GM12872 (cell line): ENCODE measurements at regions not wholly inside any gene's neighbourhood (a gene's known extent, or its start where the extent isn't known, plus 50 kb on each side); places are given as distances from the start of the nearest gene placed in this dataset.

Experiments used
- CTCF ChIP-seq: IDR thresholded peaks from 3 replicates; pipeline ENCODE4 v1.5.1; 2011; ENCODE audit warnings: low read depth, mild to moderate bottlenecking, low read length, moderate library complexity; ENCODE audit not compliant: insufficient read depth

- TF ChIP-seq CTCF = no peak
Measured at GRCh38 chr6:139553916-139554315, 179.5 kb upstream of the CITED2 start.

GRCh38 chr6:139551376-139551775, 176.9 kb upstream of the CITED2 start:
- TF ChIP-seq CTCF = no peak

- no peak for TF ChIP-seq CTCF
Measured at GRCh38 chr6:139550361-139550760, 175.9 kb upstream of the CITED2 start.

GRCh38 chr6:139549561-139550070, 175.2 kb upstream of the CITED2 start:
- no peak for TF ChIP-seq CTCF

GRCh38 chr6:139547804-139548203, 173.4 kb upstream of the CITED2 start:
- TF ChIP-seq CTCF = no peak

GRCh38 chr6:139547122-139547776, 172.8 kb upstream of the CITED2 start:
- TF ChIP-seq CTCF = no peak

GRCh38 chr6:139546106-139546472, 171.6 kb upstream of the CITED2 start:
- no peak for TF ChIP-seq CTCF
